Ectodermal cell (in vitro differentiated cells): ENCODE measurements at regions not wholly inside any gene's neighbourhood (a gene's known extent, or its start where the extent isn't known, plus 50 kb on each side); places are given as distances from the start of the nearest gene placed in this dataset.

Experiments used
- H3K27ac ChIP-seq: 2 replicates; pipeline ENCODE4 v1.7.0; 2013; ENCODE audit warnings: mild to moderate bottlenecking, low read depth, low read length; ENCODE audit not compliant: insufficient read depth, poor library complexity, severe bottlenecking
- H3K27me3 ChIP-seq: 2 replicates; pipeline ENCODE4 v1.7.0; 2013; ENCODE audit warnings: mild to moderate bottlenecking, low read length; ENCODE audit not compliant: insufficient read depth, control insufficient read depth, poor library complexity, severe bottlenecking
- H3K36me3 ChIP-seq: one replicate; pipeline ENCODE4 v1.7.0; 2013; ENCODE audit warnings: low read length; ENCODE audit not compliant: control insufficient read depth, insufficient read depth
- H3K4me1 ChIP-seq: one replicate; pipeline ENCODE4 v1.7.0; 2013; ENCODE audit warnings: low read length; ENCODE audit not compliant: control insufficient read depth, insufficient read depth
- H3K4me3 ChIP-seq: 2 replicates; pipeline ENCODE4 v1.7.0; 2013; ENCODE audit warnings: low read depth, low read length, control low read depth; ENCODE audit not compliant: insufficient read depth
- H3K9me3 ChIP-seq: 2 replicates; pipeline ENCODE4 v1.7.0; 2013; ENCODE audit warnings: mild to moderate bottlenecking, low read length, moderate library complexity; ENCODE audit not compliant: control insufficient read depth
- WGBS, 2 experiments: methylation state at CpG; one replicate each; pipeline ENCODE4 v1.1.7; 2013; ENCODE audit warnings: missing lambda C conversion rate in 2 of 2; 5-methylcytosine and 5-hydroxymethylcytosine counted together

GRCh38 chr3:80308637-80309036, 540.8 kb upstream of the ROBO1 start:
- Histone ChIP-seq H3K36me3 (no peaks in the 10 kb centered on the region), H3K4me3 (no peak overlapping the region), H3K27ac (no peak overlapping the region), H3K4me1 (no peaks in the 10 kb centered on the region), H3K9me3 (no peaks in the 10 kb centered on the region), H3K27me3 (no peaks in the 10 kb centered on the region)
- 75 to 76% methylated on average over 8 of the region's 8 CpGs for WGBS, 2 experiments

- no peak overlapping the region for H3K4me3 ChIP-seq
- H3K27me3 ChIP-seq, result no peaks in the 10 kb centered on the region
- WGBS, 2 experiments, result 90 to 95% methylated on average over 8 of the region's 8 CpGs
- H3K4me1 ChIP-seq, result no peaks in the 10 kb centered on the region
- H3K9me3 ChIP-seq, result no peaks in the 10 kb centered on the region
- H3K27ac ChIP-seq, result no peak overlapping the region
- H3K36me3 ChIP-seq, result no peaks in the 10 kb centered on the region
Measured at GRCh38 chr3:80307844-80308243, 540.0 kb upstream of the ROBO1 start.

- Histone ChIP-seq H3K4me1 (no peaks in the 10 kb centered on the region), H3K9me3 (no peaks in the 10 kb centered on the region), H3K27ac (no peak overlapping the region), H3K27me3 (no peaks in the 10 kb centered on the region), H3K36me3 (no peaks in the 10 kb centered on the region), H3K4me3 (no peak overlapping the region)
- WGBS, 2 experiments, result 91 to 93% methylated on average over 3 of the region's 3 CpGs
Measured at GRCh38 chr3:80297720-80298119, 529.9 kb upstream of the ROBO1 start.

- Histone ChIP-seq H3K27ac (no peak overlapping the region), H3K27me3 (no peaks in the 10 kb centered on the region), H3K4me3 (no peak overlapping the region), H3K4me1 (peaks cover 4% of the 10 kb centered on the region), H3K36me3 (no peaks in the 10 kb centered on the region), H3K9me3 (no peaks in the 10 kb centered on the region)
- WGBS, 2 experiments, result 91 to 93% methylated on average over 1 of the region's 1 CpG
Measured at GRCh38 chr3:80285388-80285787, 517.6 kb upstream of the ROBO1 start.

GRCh38 chr3:80283783-80284182, 516.0 kb upstream of the ROBO1 start:
- no peaks in the 10 kb centered on the region for H3K27me3 ChIP-seq
- H3K9me3 ChIP-seq, result no peaks in the 10 kb centered on the region
- no peaks in the 10 kb centered on the region for H3K36me3 ChIP-seq
- peaks cover 4% of the 10 kb centered on the region for H3K4me1 ChIP-seq
- no peak overlapping the region for H3K27ac ChIP-seq
- no peak overlapping the region for H3K4me3 ChIP-seq
- WGBS, 2 experiments, result 33% methylated on average over 1 of the region's 2 CpGs; no CpG with 5 or more reads in 1 of the 2 experiments

- 94 to 96% methylated on average over 10 to 11 of the region's 11 CpGs for WGBS, 2 experiments
- Histone ChIP-seq H3K4me3 (no peak overlapping the region), H3K27ac (no peak overlapping the region), H3K36me3 (no peaks in the 10 kb centered on the region), H3K27me3 (no peaks in the 10 kb centered on the region), H3K4me1 (no peaks in the 10 kb centered on the region), H3K9me3 (no peaks in the 10 kb centered on the region)
Measured at GRCh38 chr3:80278056-80278455, 510.3 kb upstream of the ROBO1 start.

- H3K4me1 ChIP-seq, result no peaks in the 10 kb centered on the region
- no peak overlapping the region for H3K4me3 ChIP-seq
- no peaks in the 10 kb centered on the region for H3K9me3 ChIP-seq
- H3K27ac ChIP-seq, result no peak overlapping the region
- no peaks in the 10 kb centered on the region for H3K36me3 ChIP-seq
- H3K27me3 ChIP-seq, result no peaks in the 10 kb centered on the region
Measured at GRCh38 chr3:80275120-80275519, 507.3 kb upstream of the ROBO1 start.

GRCh38 chr3:80263260-80263659, 495.5 kb upstream of the ROBO1 start:
- 64 to 72% methylated on average over 2 of the region's 3 CpGs for WGBS, 2 experiments
- Histone ChIP-seq H3K27me3 (no peaks in the 10 kb centered on the region), H3K27ac (no peak overlapping the region), H3K4me1 (no peaks in the 10 kb centered on the region), H3K36me3 (no peaks in the 10 kb centered on the region), H3K4me3 (no peak overlapping the region), H3K9me3 (no peaks in the 10 kb centered on the region)

- Histone ChIP-seq H3K4me1 (no peaks in the 10 kb centered on the region), H3K27me3 (no peaks in the 10 kb centered on the region), H3K9me3 (no peaks in the 10 kb centered on the region), H3K36me3 (no peaks in the 10 kb centered on the region), H3K27ac (no peak overlapping the region), H3K4me3 (no peak overlapping the region)
Measured at GRCh38 chr3:80261082-80261481, 493.3 kb upstream of the ROBO1 start.

GRCh38 chr3:80259736-80260135, 491.9 kb upstream of the ROBO1 start:
- H3K4me1 ChIP-seq, result no peaks in the 10 kb centered on the region
- H3K9me3 ChIP-seq, result no peaks in the 10 kb centered on the region
- 89 to 94% methylated on average over 4 of the region's 4 CpGs for WGBS, 2 experiments
- no peak overlapping the region for H3K4me3 ChIP-seq
- no peaks in the 10 kb centered on the region for H3K27me3 ChIP-seq
- no peaks in the 10 kb centered on the region for H3K36me3 ChIP-seq
- H3K27ac ChIP-seq, result no peak overlapping the region

- Histone ChIP-seq H3K27ac (no peak overlapping the region), H3K27me3 (no peaks in the 10 kb centered on the region), H3K9me3 (no peaks in the 10 kb centered on the region), H3K36me3 (no peaks in the 10 kb centered on the region), H3K4me1 (no peaks in the 10 kb centered on the region), H3K4me3 (no peak overlapping the region)
- WGBS, 2 experiments, result 89 to 98% methylated on average over 2 of the region's 2 CpGs
Measured at GRCh38 chr3:80252113-80252512, 484.3 kb upstream of the ROBO1 start.
